ENCODE measurements at regions not wholly inside any gene's neighbourhood (a gene's known extent, or its start where the extent isn't known, plus 50 kb on each side); places are given as distances from the start of the nearest gene placed in this dataset.

DNA sequence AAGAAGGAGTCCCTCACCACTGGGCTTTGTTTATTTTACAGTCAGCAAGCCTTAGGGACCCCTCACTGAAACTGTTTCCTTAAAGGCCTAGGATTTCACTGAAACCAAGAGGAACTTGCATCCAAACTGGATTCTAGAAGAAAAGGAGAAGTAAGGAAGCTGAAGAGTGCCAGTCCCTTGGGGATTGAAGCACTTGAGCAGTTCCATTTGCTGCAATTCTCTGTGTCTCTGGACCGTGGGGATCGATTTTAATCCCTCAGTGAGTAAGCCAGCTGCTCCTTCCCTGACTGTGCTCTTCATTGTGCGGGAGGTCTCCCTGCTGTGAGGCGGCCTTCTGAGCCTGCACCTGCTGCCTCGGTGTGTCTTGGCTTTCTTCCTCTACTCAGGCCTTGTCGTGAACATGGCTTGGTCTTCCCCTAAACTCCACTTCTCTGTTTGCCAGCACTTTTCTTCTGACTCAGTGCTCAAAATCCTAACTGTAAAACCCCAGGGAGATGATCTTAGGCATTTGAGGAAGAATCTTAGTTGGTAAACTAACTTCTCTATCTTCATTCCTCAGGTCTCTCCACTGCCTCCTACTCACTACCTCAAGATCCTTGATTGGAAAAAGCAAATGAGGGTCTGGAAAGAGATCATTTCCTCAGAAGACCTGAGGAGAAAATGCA, 132.6 kb downstream of the SLC38A6 start:
- H3K4me2 ChIP-seq (ENCODE audit: insufficient read depth in 1 of 2, low read depth in 2 of 2, low read length in 2 of 2), result no peak overlapping the region
- no peak overlapping the region for H3K18ac ChIP-seq (ENCODE audit: extremely low read depth, low read length)
- no peak overlapping the region for H3K4me3 ChIP-seq (ENCODE audit: extremely low read depth in 1 of 4, insufficient read depth in 2 of 4, low read depth in 3 of 4, low read length in 4 of 4)
- H3K4me1 ChIP-seq (replicated peaks in 1 of 4; ENCODE audit: control insufficient read depth in 3 of 4, insufficient read depth in 4 of 4, low read length in 3 of 4), result peaks cover 2 to 5% (median 4%) of the 10 kb centered on the region in 4 experiments; a peak in 4 of 7 replicates
- H3K9me3 ChIP-seq (ENCODE audit: insufficient read depth in 2 of 2, low read depth in 1 of 2, low read length in 1 of 2), result peaks cover 12 to 17% of the 10 kb centered on the region in 2 experiments; a peak in 2 of 4 replicates
- H2BK15ac ChIP-seq (ENCODE audit: low read length), result peak overlapping the region; percentile 83
- H2BK20ac ChIP-seq (ENCODE audit: low read length), result no peak overlapping the region
- H3K23ac ChIP-seq (ENCODE audit: insufficient read length), result no peak overlapping the region
- peak overlapping the region; percentile 66; the same call in 1 of the 2 replicates for H2BK5ac ChIP-seq (ENCODE audit: low read depth, low read length)
- H4K5ac ChIP-seq (ENCODE audit: insufficient read length, low read depth, low read length), result no peak overlapping the region
- no peaks in the 10 kb centered on the region for H3K79me2 ChIP-seq (ENCODE audit: control insufficient read depth in 1 of 2, insufficient read depth in 2 of 2, low read length in 2 of 2)
- no peaks in the 10 kb centered on the region; a peak in 1 of 7 replicates for H3K27me3 ChIP-seq (replicated peaks in 1 of 4; ENCODE audit: control insufficient read depth in 3 of 4, extremely low read depth in 1 of 4, insufficient read depth in 3 of 4, low read length in 3 of 4)
- H4K91ac ChIP-seq (replicated peaks; ENCODE audit: insufficient read length, low read length), result no peak overlapping the region
- no peaks in the 10 kb centered on the region for H4K20me1 ChIP-seq (replicated peaks in 1 of 2; ENCODE audit: control insufficient read depth in 1 of 2, insufficient read depth in 2 of 2, low read length in 2 of 2)
- H3K23me2 ChIP-seq (ENCODE audit: low read depth, low read length), result no peaks in the 10 kb centered on the region
- H4K8ac ChIP-seq (ENCODE audit: extremely low read depth, insufficient read depth, low read length), result no peak overlapping the region
- POLR2A ChIA-PET (ENCODE audit: partially characterized antibody), result no interaction called here
- no peak overlapping the region for H2BK120ac ChIP-seq (replicated peaks; ENCODE audit: low read depth, low read length)
- no peak overlapping the region for H2AFZ ChIP-seq (ENCODE audit: low read length)
- FAIRE-seq (no peak), DNase-seq (ENCODE audit: low read depth in 1 of 2, low spot score in 2 of 2) (no peak)
- no peak overlapping the region for H3K4ac ChIP-seq (replicated peaks; ENCODE audit: insufficient read length, low read depth, low read length)
- H3K27ac ChIP-seq (ENCODE audit: low read depth, low read length), result no peak overlapping the region
- no peak overlapping the region for H3K56ac ChIP-seq (replicated peaks; ENCODE audit: insufficient read length, low read depth, low read length)
- WGBS, 2 experiments (ENCODE audit: extremely low coverage in 1 of 2, insufficient coverage in 1 of 2, insufficient read length in 1 of 2, insufficient replicate concordance in 2 of 2, low coverage in 1 of 2, low lambda C conversion rate in 2 of 2, missing lambda C conversion rate in 1 of 2), result 69% methylated on average over 6 of the region's 6 CpGs; no CpG with 5 or more reads in 1 of the 2 experiments
- no peak overlapping the region; the same call in 1 of the 2 replicates for H2AK5ac ChIP-seq (ENCODE audit: low read depth, low read length)
- no peak overlapping the region for H3K9ac ChIP-seq (replicated peaks in 1 of 4; ENCODE audit: extremely low read depth in 1 of 4, low read depth in 3 of 4, low read length in 3 of 4)
- TF ChIP-seq BRCA1 (IDR thresholded peaks at IDR 0.05; ENCODE audit: low read depth, low read length), result no peak
- TF ChIP-seq, protein P1, sequence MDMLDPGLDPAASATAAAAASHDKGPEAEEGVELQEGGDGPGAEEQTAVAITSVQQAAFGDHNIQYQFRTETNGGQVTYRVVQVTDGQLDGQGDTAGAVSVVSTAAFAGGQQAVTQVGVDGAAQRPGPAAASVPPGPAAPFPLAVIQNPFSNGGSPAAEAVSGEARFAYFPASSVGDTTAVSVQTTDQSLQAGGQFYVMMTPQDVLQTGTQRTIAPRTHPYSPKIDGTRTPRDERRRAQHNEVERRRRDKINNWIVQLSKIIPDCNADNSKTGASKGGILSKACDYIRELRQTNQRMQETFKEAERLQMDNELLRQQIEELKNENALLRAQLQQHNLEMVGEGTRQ (IDR thresholded peaks at IDR 0.05; ENCODE audit: low read length), result no peak
- TF ChIP-seq ZNF274 (IDR thresholded peaks at IDR 0.05; ENCODE audit: borderline replicate concordance, extremely low read depth, low read length), result no peak
- CTCF ChIA-PET (ENCODE audit: partially characterized antibody), result no interaction called here
- no peaks in the 10 kb centered on the region for H3K79me1 ChIP-seq (ENCODE audit: low read depth, low read length)
- no peak overlapping the region for H2BK12ac ChIP-seq (ENCODE audit: low read depth, low read length)
- H3K36me3 ChIP-seq (ENCODE audit: control insufficient read depth in 2 of 4, insufficient read depth in 4 of 4, low read length in 3 of 4), result peaks cover 0 to 3% (median 1%) of the 10 kb centered on the region in 4 experiments; a peak in 1 of 8 replicates
- H3K14ac ChIP-seq (ENCODE audit: insufficient read length), result no peak overlapping the region
